ENCODE measurements at regions not wholly inside any gene's neighbourhood (a gene's known extent, or its start where the extent isn't known, plus 50 kb on each side); places are given as distances from the start of the nearest gene placed in this dataset.

GRCh38 chr3:132973441-132973840, 64.8 kb upstream of the TMEM108 start:
- no peak for TF ChIP-seq CTCF (IDR thresholded peaks at IDR 0.05)
- no peak for TF ChIP-seq POLR2AphosphoS5 (IDR thresholded peaks at IDR 0.05)

All from prostate gland (tissue), 2 donors.